ENCODE measurements at regions not wholly inside any gene's neighbourhood (a gene's known extent, or its start where the extent isn't known, plus 50 kb on each side); places are given as distances from the start of the nearest gene placed in this dataset.

DNA sequence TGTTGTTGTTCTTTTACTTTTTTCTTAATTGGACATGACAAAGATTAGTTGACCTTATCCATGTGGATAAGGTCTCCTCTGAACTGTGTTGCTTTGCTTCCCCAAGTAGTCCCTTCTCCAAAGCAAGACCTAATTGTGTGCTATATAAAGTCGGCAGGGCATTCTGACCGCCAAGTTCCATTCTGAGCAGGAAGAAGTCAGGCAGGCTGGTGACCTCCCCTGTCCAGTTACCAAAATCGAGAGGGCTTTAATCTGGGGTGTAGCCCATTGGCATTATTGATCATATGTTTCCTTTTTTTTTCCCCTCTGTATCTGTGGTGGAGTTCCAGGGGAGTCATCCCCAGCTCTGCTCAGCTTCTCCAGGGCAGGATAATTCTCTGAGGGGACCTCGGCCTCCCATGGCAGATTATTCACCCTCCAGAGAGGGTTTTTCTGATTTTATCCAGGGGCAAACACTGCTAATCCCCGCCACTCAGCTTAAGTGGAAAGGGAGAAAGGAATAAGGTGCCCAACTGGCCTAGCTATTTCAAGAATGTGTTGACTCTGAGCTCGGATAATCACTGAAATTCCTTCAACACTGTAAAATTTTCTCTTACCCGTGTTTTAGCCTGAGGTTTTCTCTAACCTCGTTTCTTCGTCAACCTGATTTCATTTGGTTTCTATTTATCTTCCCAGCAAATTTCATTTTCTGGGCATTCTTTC lies 71.8 kb upstream of the L3MBTL3 start:
- Histone ChIP-seq H3K4me2 (no peak overlapping the region), H3K4me3 (no peak overlapping the region), H4K20me1 (replicated peaks; ENCODE audit: insufficient read depth) (no peaks in the 10 kb centered on the region), H2AFZ (no peak overlapping the region; the same call in 1 of the 2 replicates), H3K36me3 (ENCODE audit: insufficient read depth) (no peaks in the 10 kb centered on the region), H3K27me3 (ENCODE audit: insufficient read depth) (no peaks in the 10 kb centered on the region), H3K9me2 (ENCODE audit: insufficient read depth) (no peaks in the 10 kb centered on the region), H3K4me1 (ENCODE audit: insufficient read depth) (peaks cover 8% of the 10 kb centered on the region), H3K27ac (ENCODE audit: low read depth) (peak overlapping the region; percentile 73), H3F3A (replicated peaks; ENCODE audit: low read depth) (no peaks in the 10 kb centered on the region), H3K79me2 (replicated peaks; ENCODE audit: insufficient read depth) (no peaks in the 10 kb centered on the region)
- H3K36me3 Mint-ChIP-seq (ENCODE audit: low read depth): no peaks in the 10 kb centered on the region
- TF ChIP-seq NANOG (IDR thresholded peaks at IDR 0.05; ENCODE audit: borderline replicate concordance) (no peak), STAT1 (IDR thresholded peaks at IDR 0.05; ENCODE audit: unreplicated experiment) (no peak), EZH2 (IDR thresholded peaks at IDR 0.05; ENCODE audit: low read depth, unreplicated experiment) (no peak), CREB1 (CRISPR knock-in tag; IDR thresholded peaks at IDR 0.05; ENCODE audit: low read depth) (no peak), JUNB (IDR thresholded peaks at IDR 0.05; ENCODE audit: unreplicated experiment) (no peak), POLR2AphosphoS5 (IDR thresholded peaks at IDR 0.05; ENCODE audit: low read depth) (no peak), EZH2phosphoT487 (IDR thresholded peaks at IDR 0.05; ENCODE audit: unreplicated experiment) (no peak), ZNF114 (CRISPR knock-in tag; IDR thresholded peaks at IDR 0.05) (no peak), ZNF331 (CRISPR knock-in tag; IDR thresholded peaks at IDR 0.05; ENCODE audit: low read depth) (no peak)
- TF ChIP-seq, protein P1, sequence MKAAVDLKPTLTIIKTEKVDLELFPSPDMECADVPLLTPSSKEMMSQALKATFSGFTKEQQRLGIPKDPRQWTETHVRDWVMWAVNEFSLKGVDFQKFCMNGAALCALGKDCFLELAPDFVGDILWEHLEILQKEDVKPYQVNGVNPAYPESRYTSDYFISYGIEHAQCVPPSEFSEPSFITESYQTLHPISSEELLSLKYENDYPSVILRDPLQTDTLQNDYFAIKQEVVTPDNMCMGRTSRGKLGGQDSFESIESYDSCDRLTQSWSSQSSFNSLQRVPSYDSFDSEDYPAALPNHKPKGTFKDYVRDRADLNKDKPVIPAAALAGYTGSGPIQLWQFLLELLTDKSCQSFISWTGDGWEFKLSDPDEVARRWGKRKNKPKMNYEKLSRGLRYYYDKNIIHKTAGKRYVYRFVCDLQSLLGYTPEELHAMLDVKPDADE (IDR thresholded peaks at IDR 0.05): no peak
- TF ChIP-seq, protein P2, sequence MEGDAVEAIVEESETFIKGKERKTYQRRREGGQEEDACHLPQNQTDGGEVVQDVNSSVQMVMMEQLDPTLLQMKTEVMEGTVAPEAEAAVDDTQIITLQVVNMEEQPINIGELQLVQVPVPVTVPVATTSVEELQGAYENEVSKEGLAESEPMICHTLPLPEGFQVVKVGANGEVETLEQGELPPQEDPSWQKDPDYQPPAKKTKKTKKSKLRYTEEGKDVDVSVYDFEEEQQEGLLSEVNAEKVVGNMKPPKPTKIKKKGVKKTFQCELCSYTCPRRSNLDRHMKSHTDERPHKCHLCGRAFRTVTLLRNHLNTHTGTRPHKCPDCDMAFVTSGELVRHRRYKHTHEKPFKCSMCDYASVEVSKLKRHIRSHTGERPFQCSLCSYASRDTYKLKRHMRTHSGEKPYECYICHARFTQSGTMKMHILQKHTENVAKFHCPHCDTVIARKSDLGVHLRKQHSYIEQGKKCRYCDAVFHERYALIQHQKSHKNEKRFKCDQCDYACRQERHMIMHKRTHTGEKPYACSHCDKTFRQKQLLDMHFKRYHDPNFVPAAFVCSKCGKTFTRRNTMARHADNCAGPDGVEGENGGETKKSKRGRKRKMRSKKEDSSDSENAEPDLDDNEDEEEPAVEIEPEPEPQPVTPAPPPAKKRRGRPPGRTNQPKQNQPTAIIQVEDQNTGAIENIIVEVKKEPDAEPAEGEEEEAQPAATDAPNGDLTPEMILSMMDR (conservative IDR thresholded peaks at IDR 0.05; ENCODE audit: low read depth in 2 of 2): no peak
- TF ChIP-seq, protein P3, sequence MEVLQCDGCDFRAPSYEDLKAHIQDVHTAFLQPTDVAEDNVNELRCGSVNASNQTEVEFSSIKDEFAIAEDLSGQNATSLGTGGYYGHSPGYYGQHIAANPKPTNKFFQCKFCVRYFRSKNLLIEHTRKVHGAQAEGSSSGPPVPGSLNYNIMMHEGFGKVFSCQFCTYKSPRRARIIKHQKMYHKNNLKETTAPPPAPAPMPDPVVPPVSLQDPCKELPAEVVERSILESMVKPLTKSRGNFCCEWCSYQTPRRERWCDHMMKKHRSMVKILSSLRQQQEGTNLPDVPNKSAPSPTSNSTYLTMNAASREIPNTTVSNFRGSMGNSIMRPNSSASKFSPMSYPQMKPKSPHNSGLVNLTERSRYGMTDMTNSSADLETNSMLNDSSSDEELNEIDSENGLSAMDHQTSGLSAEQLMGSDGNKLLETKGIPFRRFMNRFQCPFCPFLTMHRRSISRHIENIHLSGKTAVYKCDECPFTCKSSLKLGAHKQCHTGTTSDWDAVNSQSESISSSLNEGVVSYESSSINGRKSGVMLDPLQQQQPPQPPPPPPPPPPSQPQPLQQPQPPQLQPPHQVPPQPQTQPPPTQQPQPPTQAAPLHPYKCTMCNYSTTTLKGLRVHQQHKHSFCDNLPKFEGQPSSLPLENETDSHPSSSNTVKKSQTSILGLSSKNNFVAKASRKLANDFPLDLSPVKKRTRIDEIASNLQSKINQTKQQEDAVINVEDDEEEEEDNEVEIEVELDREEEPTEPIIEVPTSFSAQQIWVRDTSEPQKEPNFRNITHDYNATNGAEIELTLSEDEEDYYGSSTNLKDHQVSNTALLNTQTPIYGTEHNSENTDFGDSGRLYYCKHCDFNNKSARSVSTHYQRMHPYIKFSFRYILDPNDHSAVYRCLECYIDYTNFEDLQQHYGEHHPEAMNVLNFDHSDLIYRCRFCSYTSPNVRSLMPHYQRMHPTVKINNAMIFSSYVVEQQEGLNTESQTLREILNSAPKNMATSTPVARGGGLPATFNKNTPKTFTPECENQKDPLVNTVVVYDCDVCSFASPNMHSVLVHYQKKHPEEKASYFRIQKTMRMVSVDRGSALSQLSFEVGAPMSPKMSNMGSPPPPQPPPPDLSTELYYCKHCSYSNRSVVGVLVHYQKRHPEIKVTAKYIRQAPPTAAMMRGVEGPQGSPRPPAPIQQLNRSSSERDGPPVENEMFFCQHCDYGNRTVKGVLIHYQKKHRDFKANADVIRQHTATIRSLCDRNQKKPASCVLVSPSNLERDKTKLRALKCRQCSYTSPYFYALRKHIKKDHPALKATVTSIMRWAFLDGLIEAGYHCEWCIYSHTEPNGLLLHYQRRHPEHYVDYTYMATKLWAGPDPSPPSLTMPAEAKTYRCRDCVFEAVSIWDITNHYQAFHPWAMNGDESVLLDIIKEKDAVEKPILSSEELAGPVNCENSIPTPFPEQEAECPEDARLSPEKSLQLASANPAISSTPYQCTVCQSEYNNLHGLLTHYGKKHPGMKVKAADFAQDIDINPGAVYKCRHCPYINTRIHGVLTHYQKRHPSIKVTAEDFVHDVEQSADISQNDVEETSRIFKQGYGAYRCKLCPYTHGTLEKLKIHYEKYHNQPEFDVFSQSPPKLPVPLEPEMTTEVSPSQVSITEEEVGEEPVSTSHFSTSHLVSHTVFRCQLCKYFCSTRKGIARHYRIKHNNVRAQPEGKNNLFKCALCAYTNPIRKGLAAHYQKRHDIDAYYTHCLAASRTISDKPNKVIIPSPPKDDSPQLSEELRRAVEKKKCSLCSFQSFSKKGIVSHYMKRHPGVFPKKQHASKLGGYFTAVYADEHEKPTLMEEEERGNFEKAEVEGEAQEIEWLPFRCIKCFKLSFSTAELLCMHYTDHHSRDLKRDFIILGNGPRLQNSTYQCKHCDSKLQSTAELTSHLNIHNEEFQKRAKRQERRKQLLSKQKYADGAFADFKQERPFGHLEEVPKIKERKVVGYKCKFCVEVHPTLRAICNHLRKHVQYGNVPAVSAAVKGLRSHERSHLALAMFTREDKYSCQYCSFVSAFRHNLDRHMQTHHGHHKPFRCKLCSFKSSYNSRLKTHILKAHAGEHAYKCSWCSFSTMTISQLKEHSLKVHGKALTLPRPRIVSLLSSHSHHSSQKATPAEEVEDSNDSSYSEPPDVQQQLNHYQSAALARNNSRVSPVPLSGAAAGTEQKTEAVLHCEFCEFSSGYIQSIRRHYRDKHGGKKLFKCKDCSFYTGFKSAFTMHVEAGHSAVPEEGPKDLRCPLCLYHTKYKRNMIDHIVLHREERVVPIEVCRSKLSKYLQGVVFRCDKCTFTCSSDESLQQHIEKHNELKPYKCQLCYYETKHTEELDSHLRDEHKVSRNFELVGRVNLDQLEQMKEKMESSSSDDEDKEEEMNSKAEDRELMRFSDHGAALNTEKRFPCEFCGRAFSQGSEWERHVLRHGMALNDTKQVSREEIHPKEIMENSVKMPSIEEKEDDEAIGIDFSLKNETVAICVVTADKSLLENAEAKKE (CRISPR knock-in tag; IDR thresholded peaks at IDR 0.05): no peak
- TF ChIP-seq, protein P4, sequence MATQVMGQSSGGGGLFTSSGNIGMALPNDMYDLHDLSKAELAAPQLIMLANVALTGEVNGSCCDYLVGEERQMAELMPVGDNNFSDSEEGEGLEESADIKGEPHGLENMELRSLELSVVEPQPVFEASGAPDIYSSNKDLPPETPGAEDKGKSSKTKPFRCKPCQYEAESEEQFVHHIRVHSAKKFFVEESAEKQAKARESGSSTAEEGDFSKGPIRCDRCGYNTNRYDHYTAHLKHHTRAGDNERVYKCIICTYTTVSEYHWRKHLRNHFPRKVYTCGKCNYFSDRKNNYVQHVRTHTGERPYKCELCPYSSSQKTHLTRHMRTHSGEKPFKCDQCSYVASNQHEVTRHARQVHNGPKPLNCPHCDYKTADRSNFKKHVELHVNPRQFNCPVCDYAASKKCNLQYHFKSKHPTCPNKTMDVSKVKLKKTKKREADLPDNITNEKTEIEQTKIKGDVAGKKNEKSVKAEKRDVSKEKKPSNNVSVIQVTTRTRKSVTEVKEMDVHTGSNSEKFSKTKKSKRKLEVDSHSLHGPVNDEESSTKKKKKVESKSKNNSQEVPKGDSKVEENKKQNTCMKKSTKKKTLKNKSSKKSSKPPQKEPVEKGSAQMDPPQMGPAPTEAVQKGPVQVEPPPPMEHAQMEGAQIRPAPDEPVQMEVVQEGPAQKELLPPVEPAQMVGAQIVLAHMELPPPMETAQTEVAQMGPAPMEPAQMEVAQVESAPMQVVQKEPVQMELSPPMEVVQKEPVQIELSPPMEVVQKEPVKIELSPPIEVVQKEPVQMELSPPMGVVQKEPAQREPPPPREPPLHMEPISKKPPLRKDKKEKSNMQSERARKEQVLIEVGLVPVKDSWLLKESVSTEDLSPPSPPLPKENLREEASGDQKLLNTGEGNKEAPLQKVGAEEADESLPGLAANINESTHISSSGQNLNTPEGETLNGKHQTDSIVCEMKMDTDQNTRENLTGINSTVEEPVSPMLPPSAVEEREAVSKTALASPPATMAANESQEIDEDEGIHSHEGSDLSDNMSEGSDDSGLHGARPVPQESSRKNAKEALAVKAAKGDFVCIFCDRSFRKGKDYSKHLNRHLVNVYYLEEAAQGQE (IDR thresholded peaks at IDR 0.05; ENCODE audit: unreplicated experiment): no peak
- DNase-seq (ENCODE audit: low spot score) (peak; percentile 79), ATAC-seq (peak; percentile 94)
- peak overlapping the region; percentile 92 for H3K27ac Mint-ChIP-seq
- H3K4me3 Mint-ChIP-seq: no peak overlapping the region
- no peaks in the 10 kb centered on the region for H3K9me3 Mint-ChIP-seq
- H3K4me1 Mint-ChIP-seq: peaks cover 20% of the 10 kb centered on the region
- no peaks in the 10 kb centered on the region for H3K27me3 Mint-ChIP-seq (ENCODE audit: insufficient read depth, low read depth, poor library complexity)
